ENCODE measurements at regions not wholly inside any gene's neighbourhood (a gene's known extent, or its start where the extent isn't known, plus 50 kb on each side); places are given as distances from the start of the nearest gene placed in this dataset.

DNA sequence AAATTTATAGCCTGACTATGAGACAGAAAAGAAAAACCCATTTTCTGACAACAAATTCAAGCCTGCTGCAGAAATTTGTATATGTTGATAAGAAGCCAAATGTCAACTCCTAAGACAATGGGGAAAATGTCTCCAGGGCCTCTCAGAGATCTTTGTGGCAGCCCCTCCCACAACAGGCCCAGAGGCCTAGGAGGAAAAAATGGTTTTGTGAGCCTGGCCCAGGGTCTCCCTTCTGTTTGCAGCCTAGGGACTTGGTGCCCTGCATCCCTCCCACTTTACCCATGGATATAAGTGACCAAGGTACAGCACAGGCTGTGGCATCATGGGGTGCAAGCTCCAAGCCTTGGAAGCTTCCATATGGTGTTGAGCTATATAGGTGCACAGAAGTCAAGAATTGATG, 740.2 kb downstream of the SEMA5A start:
- H3K27ac Mint-ChIP-seq = no peak overlapping the region
- peaks cover 19% of the 10 kb centered on the region for H3K9me3 Mint-ChIP-seq
- Histone ChIP-seq H3K27ac (ENCODE audit: low read depth in 1 of 2, low read length in 2 of 2) (no peak overlapping the region), H3K36me3 (ENCODE audit: insufficient read depth, low read length) (no peaks in the 10 kb centered on the region), H3K9me3 (ENCODE audit: control insufficient read depth in 1 of 2, insufficient read depth in 1 of 2, low read length in 2 of 2) (peaks cover 0 to 15% of the 10 kb centered on the region in 2 experiments), H3K27me3 (ENCODE audit: control insufficient read depth in 1 of 2, insufficient read depth in 2 of 2, low read length in 2 of 2) (no peaks in the 10 kb centered on the region), H3K4me3 (ENCODE audit: low read length) (no peak overlapping the region), H3K4me1 (ENCODE audit: insufficient read depth, low read length) (no peaks in the 10 kb centered on the region)
- H3K4me1 Mint-ChIP-seq (ENCODE audit: low read depth) = no peaks in the 10 kb centered on the region
- no peaks in the 10 kb centered on the region for H3K27me3 Mint-ChIP-seq
- TF ChIP-seq, protein P1, sequence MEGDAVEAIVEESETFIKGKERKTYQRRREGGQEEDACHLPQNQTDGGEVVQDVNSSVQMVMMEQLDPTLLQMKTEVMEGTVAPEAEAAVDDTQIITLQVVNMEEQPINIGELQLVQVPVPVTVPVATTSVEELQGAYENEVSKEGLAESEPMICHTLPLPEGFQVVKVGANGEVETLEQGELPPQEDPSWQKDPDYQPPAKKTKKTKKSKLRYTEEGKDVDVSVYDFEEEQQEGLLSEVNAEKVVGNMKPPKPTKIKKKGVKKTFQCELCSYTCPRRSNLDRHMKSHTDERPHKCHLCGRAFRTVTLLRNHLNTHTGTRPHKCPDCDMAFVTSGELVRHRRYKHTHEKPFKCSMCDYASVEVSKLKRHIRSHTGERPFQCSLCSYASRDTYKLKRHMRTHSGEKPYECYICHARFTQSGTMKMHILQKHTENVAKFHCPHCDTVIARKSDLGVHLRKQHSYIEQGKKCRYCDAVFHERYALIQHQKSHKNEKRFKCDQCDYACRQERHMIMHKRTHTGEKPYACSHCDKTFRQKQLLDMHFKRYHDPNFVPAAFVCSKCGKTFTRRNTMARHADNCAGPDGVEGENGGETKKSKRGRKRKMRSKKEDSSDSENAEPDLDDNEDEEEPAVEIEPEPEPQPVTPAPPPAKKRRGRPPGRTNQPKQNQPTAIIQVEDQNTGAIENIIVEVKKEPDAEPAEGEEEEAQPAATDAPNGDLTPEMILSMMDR (IDR thresholded peaks at IDR 0.05) = no peak
- intact Hi-C loops (cut with DNase I, micrococcal nuclease) = no loop called here
- CTCF ChIA-PET = no interaction called here
- ATAC-seq (ENCODE audit: poor library complexity) (no peak), DNase-seq (no peak)
- H3K36me3 Mint-ChIP-seq (ENCODE audit: low read depth) = no peaks in the 10 kb centered on the region
- POLR2A ChIA-PET = no interaction called here
- H3K4me3 Mint-ChIP-seq = no peak overlapping the region

DNA sequence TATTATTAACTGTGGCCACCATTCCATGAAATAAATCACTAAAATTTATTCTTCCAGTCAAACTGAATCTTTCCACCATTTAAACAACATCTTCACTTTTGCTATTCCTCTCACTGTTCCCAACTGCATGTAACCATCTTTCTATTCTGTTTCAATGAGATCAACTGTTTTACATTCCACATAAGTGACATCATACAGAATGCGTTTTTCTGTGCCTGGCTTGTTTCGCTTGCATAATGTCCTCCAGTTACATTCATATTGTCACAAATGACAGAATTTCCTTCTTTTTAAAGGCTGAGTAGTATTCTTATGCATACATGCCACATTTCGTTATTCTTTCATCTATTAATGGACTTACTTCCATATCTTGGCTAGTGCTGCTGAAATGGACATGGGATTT, 738.2 kb downstream of the SEMA5A start:
- H3K4me3 Mint-ChIP-seq = no peak overlapping the region
- no peaks in the 10 kb centered on the region for H3K27me3 Mint-ChIP-seq
- TF ChIP-seq, protein P1 (IDR thresholded peaks at IDR 0.05) = no peak
- intact Hi-C loops (cut with DNase I, micrococcal nuclease) = no loop called here
- no peaks in the 10 kb centered on the region for H3K4me1 Mint-ChIP-seq (ENCODE audit: low read depth)
- POLR2A ChIA-PET = no interaction called here
- Histone ChIP-seq H3K27me3 (ENCODE audit: control insufficient read depth in 1 of 2, insufficient read depth in 2 of 2, low read length in 2 of 2) (no peaks in the 10 kb centered on the region), H3K4me3 (ENCODE audit: low read length) (no peak overlapping the region), H3K9me3 (ENCODE audit: control insufficient read depth in 1 of 2, insufficient read depth in 1 of 2, low read length in 2 of 2) (peaks cover 0 to 15% of the 10 kb centered on the region in 2 experiments), H3K27ac (ENCODE audit: low read depth in 1 of 2, low read length in 2 of 2) (no peak overlapping the region), H3K36me3 (ENCODE audit: insufficient read depth, low read length) (no peaks in the 10 kb centered on the region), H3K4me1 (ENCODE audit: insufficient read depth, low read length) (no peaks in the 10 kb centered on the region)
- DNase-seq = no peak
- peaks cover 21% of the 10 kb centered on the region for H3K9me3 Mint-ChIP-seq
- CTCF ChIA-PET = no interaction called here
- H3K36me3 Mint-ChIP-seq (ENCODE audit: low read depth) = no peaks in the 10 kb centered on the region
- ATAC-seq (ENCODE audit: poor library complexity) = no peak
- H3K27ac Mint-ChIP-seq = no peak overlapping the region

DNA sequence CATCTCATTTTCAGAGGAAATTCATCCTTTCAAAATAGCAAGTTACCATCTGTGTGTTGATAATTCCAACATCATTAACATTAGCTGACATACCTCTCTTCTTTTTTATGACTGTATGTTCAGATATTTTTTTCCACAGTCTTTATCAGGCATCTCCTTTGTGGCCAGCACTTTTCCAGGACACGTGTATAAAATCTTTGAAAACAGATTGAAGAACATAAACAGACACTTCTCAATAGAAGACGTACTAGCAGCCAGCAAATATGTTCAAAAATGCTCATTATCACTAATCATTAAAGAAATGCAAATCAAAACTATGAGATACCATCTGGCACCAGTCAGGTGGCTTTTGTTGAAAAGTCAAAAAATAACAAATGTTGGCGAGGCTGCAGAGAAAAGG, 734.3 kb downstream of the SEMA5A start:
- H3K4me1 ChIP-seq (ENCODE audit: insufficient read depth, low read length) = no peaks in the 10 kb centered on the region
- ChIA-PET CTCF (no interaction called here), POLR2A (no interaction called here)
- no peaks in the 10 kb centered on the region for H3K36me3 ChIP-seq (ENCODE audit: insufficient read depth, low read length)
- no peaks in the 10 kb centered on the region for H3K27me3 ChIP-seq (ENCODE audit: control insufficient read depth in 1 of 2, insufficient read depth in 2 of 2, low read length in 2 of 2)
- peaks cover 0 to 4% of the 10 kb centered on the region in 2 experiments for H3K9me3 ChIP-seq (ENCODE audit: control insufficient read depth in 1 of 2, insufficient read depth in 1 of 2, low read length in 2 of 2)
- intact Hi-C loops (cut with DNase I, micrococcal nuclease) = no loop called here
- Mint-ChIP-seq H3K27ac (no peak overlapping the region), H3K36me3 (ENCODE audit: low read depth) (no peaks in the 10 kb centered on the region), H3K27me3 (no peaks in the 10 kb centered on the region), H3K9me3 (peaks cover 12% of the 10 kb centered on the region), H3K4me3 (no peak overlapping the region), H3K4me1 (ENCODE audit: low read depth) (no peaks in the 10 kb centered on the region)
- TF ChIP-seq, protein P1 (IDR thresholded peaks at IDR 0.05) = no peak
- H3K27ac ChIP-seq (ENCODE audit: low read depth in 1 of 2, low read length in 2 of 2) = no peak overlapping the region
- no peak for ATAC-seq (ENCODE audit: poor library complexity)
- no peak for DNase-seq
- no peak overlapping the region for H3K4me3 ChIP-seq (ENCODE audit: low read length)
